GM18867 (cell line): ENCODE measurements at regions not wholly inside any gene's neighbourhood (a gene's known extent, or its start where the extent isn't known, plus 50 kb on each side); places are given as distances from the start of the nearest gene placed in this dataset.

Experiments
- ATAC-seq: cut with Tn5 transposase; IDR thresholded peaks from one replicate; pipeline ENCODE4 v1.9.1; 2021; ENCODE audit warnings: mild to moderate bottlenecking, moderate library complexity; ENCODE audit not compliant: unreplicated experiment

- no peak for ATAC-seq
Measured at GRCh38 chr12:66848967-66849366, 170.1 kb upstream of the GRIP1 start.

DNA sequence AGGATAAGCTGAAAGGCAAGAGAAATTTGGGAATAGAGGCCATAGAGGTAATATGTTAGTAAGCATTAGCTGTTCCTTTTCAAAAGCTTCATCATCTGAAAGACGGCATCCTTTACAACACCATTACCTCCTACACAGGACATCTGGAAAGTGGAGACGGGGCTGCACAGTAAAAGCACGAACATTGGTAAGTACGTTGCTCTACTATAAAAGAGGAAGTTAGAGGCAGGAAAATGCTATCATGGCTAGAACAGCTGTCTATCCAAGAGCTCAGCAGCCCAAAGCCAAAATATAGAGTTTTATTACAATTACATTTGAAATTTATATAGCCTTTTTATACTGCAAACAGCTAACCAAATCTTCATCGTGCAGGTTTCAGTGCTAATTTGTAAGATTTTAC lies 172.3 kb upstream of the GRIP1 start:
- ATAC-seq = no peak

DNA sequence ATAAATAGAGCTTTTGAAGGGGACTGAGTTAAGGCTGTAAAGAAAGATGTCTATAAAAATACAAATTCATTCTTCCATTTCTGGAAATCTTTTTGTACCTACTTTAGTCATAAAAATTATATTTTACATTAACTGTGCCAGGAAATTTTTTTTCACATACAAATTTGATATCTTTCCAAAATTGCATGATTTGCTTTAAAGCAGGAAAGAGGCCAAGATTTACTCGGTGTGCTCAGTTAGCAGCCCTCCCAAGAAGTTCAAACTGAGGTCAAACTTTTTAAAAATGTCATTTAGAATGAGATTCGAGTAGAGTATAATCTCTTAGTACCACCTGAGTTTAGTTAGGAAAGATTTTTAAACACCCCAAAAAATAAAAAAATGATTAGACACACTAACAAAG lies 173.2 kb upstream of the GRIP1 start:
- ATAC-seq = no peak

GRCh38 chr12:66852765-66853164 lies 173.9 kb upstream of the GRIP1 start:
- no peak for ATAC-seq

- no peak for ATAC-seq
Measured at GRCh38 chr12:66859751-66860440, 181.0 kb upstream of the GRIP1 start.

DNA sequence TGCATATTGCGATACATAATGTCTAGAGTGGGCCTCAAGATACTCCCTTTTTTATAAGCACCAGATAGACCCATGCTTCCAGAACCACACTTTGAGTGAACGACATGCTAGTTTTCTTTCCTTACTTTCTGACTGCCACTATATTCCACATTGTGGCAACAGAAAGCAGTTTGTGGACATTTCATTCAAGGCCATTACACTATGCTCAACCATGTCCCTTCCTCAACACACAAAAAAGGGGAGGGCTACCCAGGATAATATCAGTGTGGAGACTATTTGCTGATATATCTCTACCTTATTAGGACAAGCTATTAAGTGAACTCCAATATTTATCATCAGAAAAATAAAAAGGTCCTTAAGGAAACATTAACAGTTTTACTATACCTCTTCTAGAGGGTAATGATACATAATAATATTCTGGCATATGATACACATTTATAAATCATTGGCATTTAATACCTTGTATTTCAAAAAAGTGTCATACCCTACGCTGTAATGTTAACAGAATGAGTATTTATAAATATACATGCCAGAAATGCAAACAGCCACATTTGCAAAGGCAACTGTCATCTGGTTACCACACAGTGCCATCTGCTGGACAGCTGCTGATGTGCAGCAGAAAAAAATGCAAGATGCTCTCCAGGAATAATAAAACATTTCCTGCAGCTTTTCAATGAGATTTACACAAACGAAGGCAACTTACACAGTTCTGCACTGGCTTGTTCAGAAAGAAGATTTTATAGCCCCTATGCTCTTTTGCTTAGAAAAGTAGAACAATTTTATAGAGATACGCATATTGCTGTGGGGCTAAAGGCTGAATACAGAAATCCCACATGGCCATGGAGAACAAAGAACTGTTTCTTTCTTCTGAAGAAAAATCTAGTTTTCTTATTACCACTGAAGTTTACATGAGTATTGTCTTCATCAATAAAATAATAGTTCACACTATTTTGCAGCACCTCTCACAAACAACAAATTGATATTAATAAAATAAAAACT lies 182.2 kb upstream of the GRIP1 start:
- peak; percentile 83 for ATAC-seq

GRCh38 chr12:66862356-66862985 lies 183.6 kb upstream of the GRIP1 start:
- ATAC-seq = no peak

GRCh38 chr12:66863276-66863675 lies 184.4 kb upstream of the GRIP1 start:
- no peak for ATAC-seq

DNA sequence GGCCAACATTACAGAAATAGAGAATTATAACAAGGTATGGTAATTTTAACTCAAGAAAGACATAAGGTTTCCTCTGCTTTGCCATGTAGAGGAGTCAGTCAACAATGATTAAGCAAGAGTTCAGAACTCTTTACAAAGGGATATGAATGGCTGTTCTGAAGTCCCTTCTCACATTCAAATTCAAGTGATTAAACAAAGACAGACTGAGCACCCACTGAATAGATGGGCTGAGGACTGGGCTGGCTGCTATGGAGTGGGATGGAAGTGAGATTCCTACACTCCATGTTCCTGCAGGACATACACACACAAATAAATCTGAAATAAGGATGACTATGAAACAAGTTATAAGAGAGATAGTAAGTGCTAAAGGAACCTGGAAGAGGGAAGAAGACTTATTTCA lies 199.0 kb upstream of the GRIP1 start:
- ATAC-seq = no peak

DNA sequence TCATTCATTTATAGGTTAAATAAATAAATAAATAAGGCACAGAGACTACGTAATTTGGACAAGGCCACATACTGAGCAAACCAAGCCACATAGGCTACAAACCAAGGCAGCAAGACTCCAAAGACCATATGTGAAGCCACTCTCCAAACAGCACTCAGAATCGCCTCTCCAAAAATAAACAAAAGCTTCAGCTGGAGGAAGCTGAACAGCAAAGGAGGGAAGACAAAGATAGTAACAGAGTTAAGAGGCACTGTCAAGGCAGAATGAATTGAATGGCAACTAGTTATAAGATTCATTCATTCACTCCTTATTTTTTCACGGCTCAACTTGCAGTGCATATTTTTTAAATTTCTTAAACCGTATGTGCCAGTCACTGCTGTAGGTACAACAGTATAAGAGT lies 200.5 kb upstream of the GRIP1 start:
- no peak for ATAC-seq

- no peak for ATAC-seq
Measured at GRCh38 chr12:66881386-66881785, 202.5 kb upstream of the GRIP1 start.

GRCh38 chr12:66884091-66884490 lies 205.2 kb upstream of the GRIP1 start:
- ATAC-seq = no peak

GRCh38 chr12:66885115-66885875 lies 206.4 kb upstream of the GRIP1 start:
- ATAC-seq = no peak

- ATAC-seq = no peak
Measured at GRCh38 chr12:66896797-66897196, 217.9 kb upstream of the GRIP1 start.

GRCh38 chr12:66898700-66899469 lies 220.0 kb upstream of the GRIP1 start:
- no peak for ATAC-seq

DNA sequence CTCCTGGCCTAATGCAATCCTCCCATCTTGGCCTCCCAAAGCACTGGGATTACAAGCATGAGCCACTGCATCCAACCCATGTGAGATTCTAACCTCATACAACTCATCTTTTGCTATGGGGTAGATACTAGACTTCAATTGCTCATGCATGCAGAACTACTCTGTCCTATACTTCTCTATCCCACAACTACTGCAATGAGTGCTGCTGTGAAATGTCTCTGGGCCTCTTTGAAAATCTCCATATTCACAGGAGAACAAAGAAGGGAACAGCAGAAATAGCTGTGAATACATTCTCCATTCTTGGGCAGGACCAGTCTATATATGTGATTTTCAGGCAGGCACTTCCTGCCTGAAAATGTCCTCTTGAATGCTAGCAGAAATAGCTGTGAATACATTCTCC lies 220.7 kb upstream of the GRIP1 start:
- ATAC-seq = no peak

- no peak for ATAC-seq
Measured at GRCh38 chr12:66900616-66901015, 221.7 kb upstream of the GRIP1 start.

DNA sequence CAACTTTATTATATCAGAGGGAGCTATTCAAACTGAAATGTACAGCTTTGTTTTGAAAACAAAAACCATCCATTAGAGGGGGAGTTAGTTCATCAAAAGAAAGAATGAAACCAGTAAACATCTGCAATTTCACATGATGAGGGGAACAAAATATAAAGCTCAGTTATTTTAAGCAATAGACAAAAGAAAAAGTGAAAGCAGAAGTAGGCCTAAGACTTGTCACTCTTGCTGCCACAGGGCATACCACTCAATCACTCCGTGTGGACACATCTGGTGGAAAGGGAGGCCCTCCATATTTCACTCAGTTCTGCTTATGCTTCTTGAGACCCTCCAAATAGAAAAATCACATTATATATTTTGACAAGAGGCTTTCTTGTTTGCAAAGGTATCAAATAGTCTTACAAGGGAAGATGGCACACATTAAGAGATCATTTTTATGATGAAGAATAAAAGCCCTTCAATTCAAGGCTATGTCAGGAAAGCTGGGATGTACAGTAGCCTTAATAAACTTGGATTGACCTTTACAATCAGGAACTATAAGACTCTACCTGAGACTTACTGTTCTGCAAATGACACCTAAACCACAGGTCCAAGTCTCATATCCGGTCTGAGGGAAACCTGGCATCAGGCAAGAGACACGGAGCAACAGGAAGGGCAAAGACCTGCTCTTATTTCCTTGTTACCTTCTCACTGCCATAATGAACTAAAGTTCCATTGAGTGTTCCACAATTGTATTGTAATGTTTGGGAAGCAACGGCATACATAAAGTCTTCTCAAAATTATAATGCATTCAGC lies 222.5 kb upstream of the GRIP1 start:
- peak; percentile 97 for ATAC-seq

DNA sequence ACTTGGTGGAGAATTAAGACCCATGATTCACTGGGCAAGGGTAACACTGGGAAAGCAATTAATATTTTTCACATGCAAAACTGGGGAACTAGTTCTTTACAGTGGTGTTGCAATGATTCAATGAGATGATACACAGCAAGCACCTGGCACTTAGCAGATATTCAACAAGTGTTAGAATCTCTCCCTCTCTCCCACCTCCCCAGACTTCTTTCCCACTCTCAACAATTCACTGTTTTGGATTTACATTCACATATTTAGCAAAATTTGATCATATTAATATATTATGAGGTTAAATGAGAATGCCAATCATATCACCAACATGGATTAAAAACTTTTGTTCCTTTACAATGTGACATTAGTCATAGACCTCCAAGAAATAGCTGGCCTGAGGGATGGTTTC lies 223.1 kb upstream of the GRIP1 start:
- ATAC-seq = no peak
